Vagina (tissue), 2 donors: ENCODE measurements at regions not wholly inside any gene's neighbourhood (a gene's known extent, or its start where the extent isn't known, plus 50 kb on each side); places are given as distances from the start of the nearest gene placed in this dataset.

Experiments
- DNase-seq, 2 donors: peaks; one replicate each; pipeline ENCODE4 v3.0.0-alpha.2; 2017; ENCODE audit errors: extremely low spot score in 2 of 2
- H3K27ac ChIP-seq: fragments of 200-600 bp; sonication (generic); one replicate; pipeline ENCODE4 v1.5.1; 2019
- H3K27me3 ChIP-seq: fragments of 200-600 bp; sonication (generic); one replicate; pipeline ENCODE4 v1.5.1; 2019
- H3K36me3 ChIP-seq, 2 donors: fragments of 200-600 bp; sonication (generic); one replicate each; pipeline ENCODE4 v1.5.1; 2017 to 2019
- H3K4me1 ChIP-seq: fragments of 200-600 bp; sonication (generic); one replicate; pipeline ENCODE4 v1.5.1; 2019
- H3K4me3 ChIP-seq, 2 donors: fragments of 200-600 bp; sonication (generic); 1 replicate in 1 of 2; 2 replicates in 1 of 2; pipeline ENCODE4 v1.5.1; 2016 to 2019
- H3K9me3 ChIP-seq: fragments of 200-600 bp; sonication (generic); one replicate; pipeline ENCODE4 v1.5.1; 2019
- CTCF ChIP-seq, 3 experiments: fragments of 450-650 bp in 2 of 3; fragments of 200-600 bp in 1 of 3; sonication (generic) in 1 of 3; IDR thresholded peaks; one replicate each; pipeline ENCODE4 v1.5.1; 2017 to 2019; ENCODE audit warnings: antibody characterized with exemption in 3 of 3, mild to moderate bottlenecking in 2 of 3, moderate library complexity in 2 of 3
- POLR2A ChIP-seq, 2 donors: fragments of 450-650 bp; IDR thresholded peaks; one replicate each; pipeline ENCODE4 v1.6.1; 2017; ENCODE audit warnings: antibody characterized with exemption in 2 of 2, mild to moderate bottlenecking in 2 of 2, moderate library complexity in 2 of 2
- POLR2AphosphoS5 ChIP-seq, 2 donors: sonication (generic); formaldehyde crosslinking; IDR thresholded peaks; one replicate each; pipeline ENCODE4 v1.9.0; 2017; ENCODE audit warnings: antibody characterized with exemption in 2 of 2, mild to moderate bottlenecking in 2 of 2, low read depth in 1 of 2; ENCODE audit not compliant: insufficient read depth in 1 of 2
- intact Hi-C: fragments of 100-400 bp; cut with DNase I; formaldehyde crosslinking; loops from one replicate; pipeline ENCODE4 v1.15.1; 2023

GRCh38 chr1:200337410-200337809 lies 72.4 kb downstream of the ZNF281 start:
- Histone ChIP-seq H3K4me3 (no peak overlapping the region), H3K27ac (no peak overlapping the region), H3K4me1 (no peaks in the 10 kb centered on the region), H3K36me3 (no peaks in the 10 kb centered on the region), H3K27me3 (no peaks in the 10 kb centered on the region), H3K9me3 (no peaks in the 10 kb centered on the region)
- intact Hi-C loops, result no loop called here
- TF ChIP-seq CTCF (IDR thresholded peaks at IDR 0.05), result no peak
- no peak for TF ChIP-seq POLR2AphosphoS5 (IDR thresholded peaks at IDR 0.05; ENCODE audit: insufficient read depth in 1 of 2, low read depth in 1 of 2)
- no peak for TF ChIP-seq POLR2A (IDR thresholded peaks at IDR 0.05)
- no peak for DNase-seq

GRCh38 chr1:200336901-200337391 lies 72.9 kb downstream of the ZNF281 start:
- DNase-seq, result no peak
- Histone ChIP-seq H3K4me1 (no peaks in the 10 kb centered on the region), H3K36me3 (no peaks in the 10 kb centered on the region), H3K9me3 (no peaks in the 10 kb centered on the region), H3K4me3 (no peak overlapping the region), H3K27ac (no peak overlapping the region), H3K27me3 (no peaks in the 10 kb centered on the region)
- intact Hi-C loops, result no loop called here
- TF ChIP-seq POLR2A (IDR thresholded peaks at IDR 0.05) (no peak), POLR2AphosphoS5 (IDR thresholded peaks at IDR 0.05; ENCODE audit: insufficient read depth in 1 of 2, low read depth in 1 of 2) (no peak), CTCF (IDR thresholded peaks at IDR 0.05) (no peak)

- no peak for TF ChIP-seq POLR2AphosphoS5 (IDR thresholded peaks at IDR 0.05; ENCODE audit: insufficient read depth in 1 of 2, low read depth in 1 of 2)
- no peak for TF ChIP-seq CTCF (IDR thresholded peaks at IDR 0.05)
- TF ChIP-seq POLR2A (IDR thresholded peaks at IDR 0.05), result no peak
- intact Hi-C loops, result no loop called here
- Histone ChIP-seq H3K27me3 (no peaks in the 10 kb centered on the region), H3K4me3 (no peak overlapping the region), H3K36me3 (no peaks in the 10 kb centered on the region), H3K9me3 (no peaks in the 10 kb centered on the region), H3K4me1 (no peaks in the 10 kb centered on the region), H3K27ac (no peak overlapping the region)
- no peak for DNase-seq
Observed at GRCh38 chr1:200336101-200336845, 73.6 kb downstream of the ZNF281 start.

GRCh38 chr1:200334661-200335256 lies 75.1 kb downstream of the ZNF281 start:
- intact Hi-C loops, result no loop called here
- no peak for TF ChIP-seq POLR2A (IDR thresholded peaks at IDR 0.05)
- TF ChIP-seq CTCF (IDR thresholded peaks at IDR 0.05), result no peak
- no peak for TF ChIP-seq POLR2AphosphoS5 (IDR thresholded peaks at IDR 0.05; ENCODE audit: insufficient read depth in 1 of 2, low read depth in 1 of 2)
- Histone ChIP-seq H3K27ac (no peak overlapping the region), H3K4me3 (no peak overlapping the region), H3K27me3 (no peaks in the 10 kb centered on the region), H3K4me1 (no peaks in the 10 kb centered on the region), H3K36me3 (no peaks in the 10 kb centered on the region), H3K9me3 (no peaks in the 10 kb centered on the region)
- DNase-seq, result no peak

- no peak for TF ChIP-seq POLR2AphosphoS5 (IDR thresholded peaks at IDR 0.05; ENCODE audit: insufficient read depth in 1 of 2, low read depth in 1 of 2)
- no peak for TF ChIP-seq POLR2A (IDR thresholded peaks at IDR 0.05)
- no peak for TF ChIP-seq CTCF (IDR thresholded peaks at IDR 0.05)
- no peak for DNase-seq
- intact Hi-C loops, result no loop called here
Observed at GRCh38 chr1:200333329-200333728, 76.5 kb downstream of the ZNF281 start.

More at GRCh38 chr1:200333329-200333728, 76.5 kb downstream of the ZNF281 start:
- no peaks in the 10 kb centered on the region for H3K9me3 ChIP-seq
- H3K27ac ChIP-seq, result no peak overlapping the region
- H3K27me3 ChIP-seq, result no peaks in the 10 kb centered on the region
- H3K36me3 ChIP-seq, result no peaks in the 10 kb centered on the region
- no peak overlapping the region for H3K4me3 ChIP-seq
- no peaks in the 10 kb centered on the region for H3K4me1 ChIP-seq
